ENCODE measurements at regions not wholly inside any gene's neighbourhood (a gene's known extent, or its start where the extent isn't known, plus 50 kb on each side); places are given as distances from the start of the nearest gene placed in this dataset.
"Not testable (repeated sequence)": the region's sequence is repeated elsewhere in the genome, so short reads cannot be mapped to it uniquely, and the experiment has no call there.

DNA sequence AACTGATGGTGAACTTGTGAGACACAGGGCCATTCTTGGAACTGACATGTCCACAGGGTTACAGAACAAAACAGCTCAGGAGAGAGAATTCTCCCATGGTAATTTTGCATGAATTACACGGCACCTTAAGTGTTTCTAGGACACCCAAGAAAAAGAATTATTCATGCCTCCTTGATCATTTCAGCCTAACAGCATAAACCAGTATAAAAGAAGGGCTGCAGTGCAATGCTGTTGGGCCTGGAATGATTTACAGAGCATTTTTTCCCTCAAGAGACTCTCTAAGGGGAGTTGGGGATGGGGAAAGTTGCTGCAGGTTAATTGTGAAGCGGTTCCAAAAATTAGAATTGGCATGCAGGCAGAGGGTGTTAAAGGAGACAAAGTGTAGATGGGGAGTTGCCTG lies 136.4 kb upstream of the FBXL7 start:
- intact Hi-C loops (cut with DNase I; ENCODE audit: low total_unique reads), result no loop called here
- no peaks in the 10 kb centered on the region for H3K27me3 ChIP-seq (replicated peaks in 1 of 7)
- no peak overlapping the region for H3K27ac ChIP-seq
- DNase-seq, result no peak
- no peak overlapping the region for H3K4me3 ChIP-seq
- WGBS, 5 donors, result 64 to 81% (median 74%) methylated on average over 2 of the region's 2 CpGs
- TF ChIP-seq, protein P1, sequence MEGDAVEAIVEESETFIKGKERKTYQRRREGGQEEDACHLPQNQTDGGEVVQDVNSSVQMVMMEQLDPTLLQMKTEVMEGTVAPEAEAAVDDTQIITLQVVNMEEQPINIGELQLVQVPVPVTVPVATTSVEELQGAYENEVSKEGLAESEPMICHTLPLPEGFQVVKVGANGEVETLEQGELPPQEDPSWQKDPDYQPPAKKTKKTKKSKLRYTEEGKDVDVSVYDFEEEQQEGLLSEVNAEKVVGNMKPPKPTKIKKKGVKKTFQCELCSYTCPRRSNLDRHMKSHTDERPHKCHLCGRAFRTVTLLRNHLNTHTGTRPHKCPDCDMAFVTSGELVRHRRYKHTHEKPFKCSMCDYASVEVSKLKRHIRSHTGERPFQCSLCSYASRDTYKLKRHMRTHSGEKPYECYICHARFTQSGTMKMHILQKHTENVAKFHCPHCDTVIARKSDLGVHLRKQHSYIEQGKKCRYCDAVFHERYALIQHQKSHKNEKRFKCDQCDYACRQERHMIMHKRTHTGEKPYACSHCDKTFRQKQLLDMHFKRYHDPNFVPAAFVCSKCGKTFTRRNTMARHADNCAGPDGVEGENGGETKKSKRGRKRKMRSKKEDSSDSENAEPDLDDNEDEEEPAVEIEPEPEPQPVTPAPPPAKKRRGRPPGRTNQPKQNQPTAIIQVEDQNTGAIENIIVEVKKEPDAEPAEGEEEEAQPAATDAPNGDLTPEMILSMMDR (IDR thresholded peaks at IDR 0.05 in 8 of 11, conservative IDR thresholded peaks at IDR 0.05 in 3 of 11), result no peak
- no peak for TF ChIP-seq POLR2AphosphoS5 (IDR thresholded peaks at IDR 0.05)
- TF ChIP-seq POLR2A (IDR thresholded peaks at IDR 0.05), result no peak
- no peaks in the 10 kb centered on the region for H3K4me1 ChIP-seq
- no peaks in the 10 kb centered on the region for H3K36me3 ChIP-seq
- peaks cover 0 to 10% (median 0%) of the 10 kb centered on the region in 8 donors for H3K9me3 ChIP-seq

DNA sequence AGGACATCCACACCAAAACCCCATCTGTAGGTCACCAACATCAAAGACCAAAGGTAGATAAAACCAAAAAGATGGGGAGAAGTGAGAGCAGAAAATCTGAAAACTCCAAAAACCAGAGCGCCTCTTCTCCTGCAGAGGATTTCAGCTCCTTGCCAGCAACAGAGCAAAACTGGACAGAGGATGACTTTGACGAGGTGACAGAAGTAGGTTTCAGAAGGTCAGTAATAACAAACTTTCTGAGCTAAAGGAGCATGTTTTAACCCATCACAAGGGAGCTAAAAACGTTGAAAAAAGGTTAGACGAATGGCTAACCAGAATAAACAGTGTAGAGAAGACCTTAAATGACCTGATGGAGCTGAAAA lies 142.9 kb upstream of the FBXL7 start:
- DNase-seq; intact Hi-C loops (cut with DNase I; ENCODE audit: low total_unique reads); H3K36me3 ChIP-seq; H3K27me3 ChIP-seq (replicated peaks in 1 of 7); H3K4me1 ChIP-seq; H3K27ac ChIP-seq; H3K4me3 ChIP-seq: not testable (repeated sequence)
- 59 to 75% (median 66%) methylated on average over 4 of the region's 4 CpGs for WGBS, 5 donors
- H3K9me3 ChIP-seq, result peaks cover 0 to 15% (median 0%) of the 10 kb centered on the region in 8 donors

DNA sequence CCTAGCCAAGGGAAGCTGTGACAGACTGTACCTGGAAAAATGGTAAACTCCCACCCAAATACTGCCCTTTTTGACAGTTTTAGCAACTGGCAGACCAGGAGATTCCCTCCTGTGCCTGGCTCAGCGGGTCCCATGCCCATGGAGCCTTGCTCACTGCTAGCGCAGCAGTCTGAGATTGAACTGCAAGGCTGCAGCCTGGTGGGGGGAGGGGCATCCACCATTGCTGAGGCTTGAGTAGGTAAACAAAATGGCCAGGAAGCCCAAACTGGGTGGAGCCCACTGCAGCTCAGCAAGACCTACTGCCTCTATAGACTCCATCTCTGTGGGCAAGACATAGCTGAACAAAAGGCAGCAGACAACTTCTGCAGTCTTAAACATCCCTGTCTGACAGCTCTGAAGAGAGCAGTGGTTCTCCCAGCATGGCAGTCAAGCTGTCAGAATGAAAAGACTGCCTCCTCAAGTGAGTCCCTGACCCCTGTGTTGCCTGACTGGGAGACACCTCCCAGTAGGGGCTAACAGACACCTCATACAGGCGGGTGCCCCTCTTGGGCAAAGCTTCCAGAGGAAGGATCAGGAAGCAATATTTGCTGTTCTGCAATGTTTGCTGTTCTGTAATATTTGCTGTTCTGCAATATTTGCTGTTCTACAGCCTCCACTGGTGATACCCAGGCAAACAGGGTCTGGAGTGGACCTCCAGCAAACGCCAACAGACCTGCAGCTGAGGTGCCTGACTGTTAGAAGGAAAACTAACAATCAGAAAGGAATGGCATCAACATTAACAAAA lies 143.5 kb upstream of the FBXL7 start:
- DNase-seq; H3K36me3 ChIP-seq; H3K4me3 ChIP-seq; intact Hi-C loops (cut with DNase I; ENCODE audit: low total_unique reads); H3K27me3 ChIP-seq (replicated peaks in 1 of 7); H3K4me1 ChIP-seq; H3K27ac ChIP-seq: not testable (repeated sequence)
- H3K9me3 ChIP-seq, result peaks cover 0 to 15% (median 0%) of the 10 kb centered on the region in 8 donors
- 67 to 92% (median 82%) methylated on average over 3 to 4 of the region's 4 CpGs for WGBS, 5 donors

DNA sequence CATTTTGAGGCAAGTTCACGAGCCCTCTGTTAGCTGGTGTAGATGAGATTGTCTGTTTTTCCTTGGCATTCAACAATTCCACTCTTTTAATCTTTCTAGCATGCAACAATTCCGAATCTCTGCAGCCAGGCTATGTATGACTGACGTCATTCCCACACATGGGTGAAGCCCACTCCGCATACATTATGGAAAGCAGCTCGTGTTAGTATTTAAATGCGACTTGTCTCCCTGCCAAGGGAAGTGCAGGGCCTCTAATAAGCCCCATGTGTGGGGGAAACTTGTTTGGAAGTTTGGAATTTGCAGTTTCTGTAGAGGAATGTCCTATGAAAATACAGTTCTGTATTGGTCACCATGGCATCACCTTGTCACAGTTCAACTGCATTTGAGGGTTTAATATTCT lies 146.0 kb upstream of the FBXL7 start:
- H3K4me3 ChIP-seq, result no peak overlapping the region
- TF ChIP-seq, protein P1 (IDR thresholded peaks at IDR 0.05 in 8 of 11, conservative IDR thresholded peaks at IDR 0.05 in 3 of 11), result no peak
- TF ChIP-seq POLR2AphosphoS5 (IDR thresholded peaks at IDR 0.05) (no peak), POLR2A (IDR thresholded peaks at IDR 0.05) (no peak)
- 56 to 62% (median 59%) methylated on average over 6 of the region's 6 CpGs for WGBS, 5 donors

DNA sequence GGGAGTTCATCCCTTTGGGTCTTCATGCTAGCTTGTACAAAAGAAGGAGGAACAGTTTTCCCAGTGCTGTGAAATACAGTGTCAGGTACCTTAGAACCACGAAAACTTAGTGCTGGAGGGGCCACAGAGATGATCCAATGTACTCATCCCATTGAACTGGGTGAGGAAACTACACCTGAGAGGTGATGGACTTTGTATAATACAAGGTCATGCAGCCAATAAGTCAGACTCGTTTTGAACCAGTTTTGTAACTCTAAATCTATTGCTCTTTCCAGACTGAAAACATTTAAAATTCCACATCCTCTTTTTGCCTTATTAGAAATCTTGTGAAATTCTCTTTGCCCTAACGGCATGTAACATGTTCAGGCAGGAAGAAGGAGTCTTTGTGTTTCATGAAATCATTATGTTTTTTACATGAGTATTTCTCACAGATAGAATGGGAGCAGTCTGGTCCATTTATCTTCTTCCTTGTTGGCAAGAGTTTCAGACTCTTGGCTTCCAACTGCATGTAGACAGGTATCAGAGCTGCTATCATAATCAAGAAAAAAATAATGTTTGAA lies 146.8 kb upstream of the FBXL7 start:
- no peak overlapping the region for H3K27ac ChIP-seq
- intact Hi-C loops (cut with DNase I; ENCODE audit: low total_unique reads), result no loop called here
- peaks cover 0 to 12% (median 0%) of the 10 kb centered on the region in 8 donors for H3K9me3 ChIP-seq
- 36 to 53% (median 39%) methylated on average over 3 of the region's 3 CpGs for WGBS, 5 donors
- no peaks in the 10 kb centered on the region for H3K36me3 ChIP-seq
- H3K27me3 ChIP-seq (replicated peaks in 1 of 7), result no peaks in the 10 kb centered on the region
- H3K4me3 ChIP-seq, result no peak overlapping the region
- TF ChIP-seq POLR2A (IDR thresholded peaks at IDR 0.05) (no peak), POLR2AphosphoS5 (IDR thresholded peaks at IDR 0.05) (no peak)
- TF ChIP-seq, protein P1 (IDR thresholded peaks at IDR 0.05 in 8 of 11, conservative IDR thresholded peaks at IDR 0.05 in 3 of 11), result no peak
- no peak for DNase-seq
- no peaks in the 10 kb centered on the region for H3K4me1 ChIP-seq

More for the DNA sequence above, 146.0 kb upstream of the FBXL7 start:
- Histone ChIP-seq H3K36me3 (no peaks in the 10 kb centered on the region), H3K4me1 (no peaks in the 10 kb centered on the region), H3K27me3 (replicated peaks in 1 of 7) (no peaks in the 10 kb centered on the region), H3K9me3 (peaks cover 0 to 12% (median 0%) of the 10 kb centered on the region in 8 donors), H3K27ac (no peak overlapping the region)
- no peak for DNase-seq
- intact Hi-C loops (cut with DNase I; ENCODE audit: low total_unique reads), result no loop called here

Measured in spleen (tissue), 11 donors.